ENCODE measurements at regions not wholly inside any gene's neighbourhood (a gene's known extent, or its start where the extent isn't known, plus 50 kb on each side); places are given as distances from the start of the nearest gene placed in this dataset.

DNA sequence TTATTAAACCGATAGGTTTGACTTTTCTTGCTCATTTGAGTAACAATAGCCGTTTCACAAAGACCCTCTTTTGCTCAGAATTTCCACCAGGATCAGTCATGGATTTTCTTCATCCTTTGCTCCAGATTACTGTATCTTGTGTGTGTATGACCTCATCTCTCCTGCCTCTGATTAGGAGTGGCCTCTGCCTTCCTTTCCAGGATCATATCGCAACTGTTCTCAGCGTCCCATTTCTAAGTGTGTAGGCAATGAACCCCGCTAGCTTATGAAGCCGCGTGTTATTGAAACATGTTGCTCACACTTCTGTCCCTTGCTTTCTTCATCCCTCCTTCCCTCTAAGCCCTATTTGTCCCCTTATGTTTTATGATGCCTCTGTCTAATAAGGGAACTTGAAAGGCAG lies 169.8 kb upstream of the RPS23 start:
- Histone ChIP-seq H4K8ac (ENCODE audit: low read depth, low read length) (no peak overlapping the region), H2AFZ (ENCODE audit: insufficient read depth, low read length, poor library complexity) (no peak overlapping the region), H4K12ac (ENCODE audit: low read depth, low read length) (no peak overlapping the region), H2BK120ac (ENCODE audit: insufficient read depth, low read length, poor library complexity) (no peak overlapping the region), H3K14ac (ENCODE audit: low read length) (no peak overlapping the region), H3K4me3 (ENCODE audit: low read depth, low read length) (no peak overlapping the region), H4K91ac (ENCODE audit: low read depth, low read length) (no peak overlapping the region), H3K9ac (ENCODE audit: low read length) (no peak overlapping the region), H2BK5ac (ENCODE audit: low read depth, low read length, poor library complexity) (no peak overlapping the region), H2BK12ac (ENCODE audit: low read length) (no peak overlapping the region), H3K18ac (ENCODE audit: low read length) (no peak overlapping the region), H3K4me2 (ENCODE audit: low read length) (no peak overlapping the region), H3K4ac (ENCODE audit: low read depth, low read length) (no peak overlapping the region), H3K79me2 (ENCODE audit: control insufficient read depth, insufficient read depth, low read length, poor library complexity) (no peaks in the 10 kb centered on the region), H3K27me3 (ENCODE audit: insufficient read depth, low read length) (no peaks in the 10 kb centered on the region), H2AK5ac (ENCODE audit: low read length) (no peak overlapping the region), H3K27ac (ENCODE audit: low read depth, low read length) (no peak overlapping the region), H3K36me3 (ENCODE audit: control insufficient read depth in 1 of 2, insufficient read depth in 2 of 2, low read length in 2 of 2) (no peaks in the 10 kb centered on the region), H3K79me1 (ENCODE audit: low read length) (no peaks in the 10 kb centered on the region), H3K23ac (ENCODE audit: low read length) (no peak overlapping the region), H3K9me3 (ENCODE audit: insufficient read depth, low read depth, low read length) (no peaks in the 10 kb centered on the region), H3K4me1 (ENCODE audit: control insufficient read depth in 1 of 2, insufficient read depth in 2 of 2, low read length in 2 of 2) (no peaks in the 10 kb centered on the region)
- DNase-seq, result no peak
- WGBS (ENCODE audit: extremely low coverage, insufficient coverage, insufficient read length), result no CpG with 5 or more reads among the region's 7 CpGs

DNA sequence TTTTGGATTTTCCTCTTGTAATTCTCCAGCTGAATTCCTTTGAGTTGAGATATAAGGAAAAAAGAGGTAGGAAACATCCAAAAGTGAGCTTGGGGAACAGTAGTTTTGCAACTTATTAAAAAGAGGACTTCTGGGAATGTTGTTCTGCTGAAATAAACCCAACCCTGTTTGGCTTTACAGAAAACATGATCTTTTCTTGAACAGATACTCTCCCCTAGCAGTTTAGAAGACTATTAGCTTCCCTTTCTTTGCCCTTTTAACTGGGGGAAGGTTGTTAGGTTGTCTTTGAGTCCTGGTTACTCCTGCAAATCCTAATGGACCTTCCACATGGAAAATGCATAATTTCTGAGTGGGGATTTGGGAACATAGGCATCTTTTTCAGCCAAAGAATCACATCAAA lies 168.7 kb upstream of the RPS23 start:
- Histone ChIP-seq H2BK5ac (ENCODE audit: low read depth, low read length, poor library complexity) (no peak overlapping the region), H4K12ac (ENCODE audit: low read depth, low read length) (no peak overlapping the region), H4K8ac (ENCODE audit: low read depth, low read length) (no peak overlapping the region), H3K4me3 (ENCODE audit: low read depth, low read length) (no peak overlapping the region), H2BK120ac (ENCODE audit: insufficient read depth, low read length, poor library complexity) (no peak overlapping the region), H2AFZ (ENCODE audit: insufficient read depth, low read length, poor library complexity) (no peak overlapping the region), H2BK12ac (ENCODE audit: low read length) (no peak overlapping the region), H3K23ac (ENCODE audit: low read length) (no peak overlapping the region), H3K36me3 (ENCODE audit: control insufficient read depth in 1 of 2, insufficient read depth in 2 of 2, low read length in 2 of 2) (no peaks in the 10 kb centered on the region), H3K4me1 (ENCODE audit: control insufficient read depth in 1 of 2, insufficient read depth in 2 of 2, low read length in 2 of 2) (no peaks in the 10 kb centered on the region), H3K18ac (ENCODE audit: low read length) (no peak overlapping the region), H2AK5ac (ENCODE audit: low read length) (no peak overlapping the region), H3K9me3 (ENCODE audit: insufficient read depth, low read depth, low read length) (no peaks in the 10 kb centered on the region), H3K4ac (ENCODE audit: low read depth, low read length) (no peak overlapping the region), H3K79me1 (ENCODE audit: low read length) (no peaks in the 10 kb centered on the region), H3K79me2 (ENCODE audit: control insufficient read depth, insufficient read depth, low read length, poor library complexity) (no peaks in the 10 kb centered on the region), H4K91ac (ENCODE audit: low read depth, low read length) (no peak overlapping the region), H3K14ac (ENCODE audit: low read length) (no peak overlapping the region), H3K27me3 (ENCODE audit: insufficient read depth, low read length) (no peaks in the 10 kb centered on the region), H3K27ac (ENCODE audit: low read depth, low read length) (no peak overlapping the region), H3K9ac (ENCODE audit: low read length) (no peak overlapping the region), H3K4me2 (ENCODE audit: low read length) (no peak overlapping the region)
- no peak for DNase-seq

DNA sequence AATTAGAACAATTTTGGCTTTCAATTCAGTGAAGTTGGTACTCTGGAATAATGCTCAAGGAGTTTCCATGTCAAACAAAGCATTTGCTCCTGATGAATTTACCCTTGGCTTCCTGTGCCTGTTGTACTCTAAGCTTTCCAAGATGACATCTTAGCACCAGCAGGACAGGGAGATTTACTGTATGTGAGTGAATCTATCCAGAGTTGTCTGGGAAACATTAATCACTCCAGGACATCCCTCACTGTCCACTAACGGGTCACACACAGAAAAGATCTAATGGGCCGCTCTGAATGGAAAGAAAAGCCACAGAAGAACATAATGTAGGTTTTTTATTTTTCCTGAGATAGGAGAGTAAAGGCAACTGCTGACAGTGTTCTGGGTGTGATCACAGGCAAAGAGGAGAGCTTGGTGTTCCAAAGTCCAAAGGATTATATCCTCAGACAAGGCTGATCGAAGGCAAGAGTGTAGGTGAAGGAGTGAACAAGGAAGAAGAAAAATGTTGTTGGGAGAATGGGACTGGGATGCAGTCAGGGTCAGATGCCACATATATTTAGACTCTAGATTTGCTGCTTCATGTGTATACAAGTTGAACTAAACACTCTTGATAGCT lies 167.7 kb upstream of the RPS23 start:
- H3K4ac ChIP-seq (ENCODE audit: low read depth, low read length), result no peak overlapping the region
- no peak overlapping the region for H3K27ac ChIP-seq (ENCODE audit: low read depth, low read length)
- no peaks in the 10 kb centered on the region for H3K79me1 ChIP-seq (ENCODE audit: low read length)
- H2BK5ac ChIP-seq (ENCODE audit: low read depth, low read length, poor library complexity), result no peak overlapping the region
- H2BK12ac ChIP-seq (ENCODE audit: low read length), result no peak overlapping the region
- no peaks in the 10 kb centered on the region for H3K27me3 ChIP-seq (ENCODE audit: insufficient read depth, low read length)
- H3K14ac ChIP-seq (ENCODE audit: low read length), result no peak overlapping the region
- no peaks in the 10 kb centered on the region for H3K9me3 ChIP-seq (ENCODE audit: insufficient read depth, low read depth, low read length)
- WGBS (ENCODE audit: extremely low coverage, insufficient coverage, insufficient read length), result no CpG with 5 or more reads among the region's 3 CpGs
- no peak overlapping the region for H3K9ac ChIP-seq (ENCODE audit: low read length)
- no peak for DNase-seq
- H2AK5ac ChIP-seq (ENCODE audit: low read length), result no peak overlapping the region
- H3K4me3 ChIP-seq (ENCODE audit: low read depth, low read length), result no peak overlapping the region
- H3K36me3 ChIP-seq (ENCODE audit: control insufficient read depth in 1 of 2, insufficient read depth in 2 of 2, low read length in 2 of 2), result no peaks in the 10 kb centered on the region
- H4K91ac ChIP-seq (ENCODE audit: low read depth, low read length), result no peak overlapping the region
- no peak overlapping the region for H2AFZ ChIP-seq (ENCODE audit: insufficient read depth, low read length, poor library complexity)
- no peaks in the 10 kb centered on the region for H3K79me2 ChIP-seq (ENCODE audit: control insufficient read depth, insufficient read depth, low read length, poor library complexity)
- no peak overlapping the region for H4K12ac ChIP-seq (ENCODE audit: low read depth, low read length)
- H3K18ac ChIP-seq (ENCODE audit: low read length), result no peak overlapping the region
- no peak overlapping the region for H3K4me2 ChIP-seq (ENCODE audit: low read length)
- H4K8ac ChIP-seq (ENCODE audit: low read depth, low read length), result no peak overlapping the region
- no peaks in the 10 kb centered on the region for H3K4me1 ChIP-seq (ENCODE audit: control insufficient read depth in 1 of 2, insufficient read depth in 2 of 2, low read length in 2 of 2)
- H2BK120ac ChIP-seq (ENCODE audit: insufficient read depth, low read length, poor library complexity), result no peak overlapping the region
- no peak overlapping the region for H3K23ac ChIP-seq (ENCODE audit: low read length)

- no peaks in the 10 kb centered on the region for H3K27me3 ChIP-seq (ENCODE audit: insufficient read depth, low read length)
- H2BK5ac ChIP-seq (ENCODE audit: low read depth, low read length, poor library complexity), result no peak overlapping the region
- H2AFZ ChIP-seq (ENCODE audit: insufficient read depth, low read length, poor library complexity), result no peak overlapping the region
- H4K8ac ChIP-seq (ENCODE audit: low read depth, low read length), result no peak overlapping the region
- H3K18ac ChIP-seq (ENCODE audit: low read length), result no peak overlapping the region
- H3K9ac ChIP-seq (ENCODE audit: low read length), result no peak overlapping the region
- DNase-seq, result no peak
- no peaks in the 10 kb centered on the region for H3K79me2 ChIP-seq (ENCODE audit: control insufficient read depth, insufficient read depth, low read length, poor library complexity)
- H2AK5ac ChIP-seq (ENCODE audit: low read length), result no peak overlapping the region
- no peaks in the 10 kb centered on the region for H3K79me1 ChIP-seq (ENCODE audit: low read length)
- no peak overlapping the region for H3K27ac ChIP-seq (ENCODE audit: low read depth, low read length)
- no peak overlapping the region for H2BK12ac ChIP-seq (ENCODE audit: low read length)
- H3K36me3 ChIP-seq (ENCODE audit: control insufficient read depth in 1 of 2, insufficient read depth in 2 of 2, low read length in 2 of 2), result no peaks in the 10 kb centered on the region
- H3K4me2 ChIP-seq (ENCODE audit: low read length), result no peak overlapping the region
- H3K4ac ChIP-seq (ENCODE audit: low read depth, low read length), result no peak overlapping the region
- no peak overlapping the region for H3K23ac ChIP-seq (ENCODE audit: low read length)
- H3K9me3 ChIP-seq (ENCODE audit: insufficient read depth, low read depth, low read length), result no peaks in the 10 kb centered on the region
- H4K91ac ChIP-seq (ENCODE audit: low read depth, low read length), result no peak overlapping the region
- H3K4me3 ChIP-seq (ENCODE audit: low read depth, low read length), result no peak overlapping the region
- no CpG with 5 or more reads among the region's 4 CpGs for WGBS (ENCODE audit: extremely low coverage, insufficient coverage, insufficient read length)
- no peaks in the 10 kb centered on the region for H3K4me1 ChIP-seq (ENCODE audit: control insufficient read depth in 1 of 2, insufficient read depth in 2 of 2, low read length in 2 of 2)
- H4K12ac ChIP-seq (ENCODE audit: low read depth, low read length), result no peak overlapping the region
- H3K14ac ChIP-seq (ENCODE audit: low read length), result no peak overlapping the region
- H2BK120ac ChIP-seq (ENCODE audit: insufficient read depth, low read length, poor library complexity), result no peak overlapping the region
Measured at GRCh38 chr5:82439750-82440445, 161.7 kb upstream of the RPS23 start.

Data from trophoblast cell (in vitro differentiated cells and primary cell).